HG03103 (cell line): ENCODE measurements at regions not wholly inside any gene's neighbourhood (a gene's known extent, or its start where the extent isn't known, plus 50 kb on each side); places are given as distances from the start of the nearest gene placed in this dataset.
"Not testable (repeated sequence)": the region's sequence is repeated elsewhere in the genome, so short reads cannot be mapped to it uniquely, and the experiment has no call there.

Experiments used
- ATAC-seq: cut with Tn5 transposase; IDR thresholded peaks from one replicate; pipeline ENCODE4 v1.9.1; 2021; ENCODE audit warnings: low read depth; ENCODE audit not compliant: unreplicated experiment

GRCh38 chr1:119251751-119252150 lies 111.3 kb upstream of the WARS2 start:
- ATAC-seq: no peak

- ATAC-seq: no peak
These were observed 112.9 kb upstream of the WARS2 start for GRCh38 chr1:119253366-119253765.

GRCh38 chr1:119254067-119254720 lies 113.7 kb upstream of the WARS2 start:
- ATAC-seq: no peak

- ATAC-seq: not testable (repeated sequence)
These were observed 112.5 kb upstream of the HAO2 start for GRCh38 chr1:119256089-119256488.

GRCh38 chr1:119260506-119260905 lies 108.1 kb upstream of the HAO2 start:
- no peak for ATAC-seq

- peak; percentile 87 for ATAC-seq
These were observed 102.2 kb upstream of the HAO2 start for GRCh38 chr1:119266386-119266785.

- no peak for ATAC-seq
These were observed 101.7 kb upstream of the HAO2 start for GRCh38 chr1:119266858-119267257.

- ATAC-seq: not testable (repeated sequence)
These were observed 101.3 kb upstream of the HAO2 start for GRCh38 chr1:119267288-119267687.

- no peak for ATAC-seq
These were observed 99.7 kb upstream of the HAO2 start for GRCh38 chr1:119268879-119269278.

GRCh38 chr1:119275145-119276134 lies 93.1 kb upstream of the HAO2 start:
- ATAC-seq: no peak

GRCh38 chr1:119276558-119276957 lies 92.0 kb upstream of the HAO2 start:
- no peak for ATAC-seq

- no peak for ATAC-seq
These were observed 88.9 kb upstream of the HAO2 start for GRCh38 chr1:119279456-119280381.

- ATAC-seq: no peak
These were observed 83.1 kb upstream of the HAO2 start for GRCh38 chr1:119285482-119285881.

GRCh38 chr1:119286587-119287181 lies 81.9 kb upstream of the HAO2 start:
- peak; percentile 68 for ATAC-seq

- no peak for ATAC-seq
These were observed 79.8 kb upstream of the HAO2 start for GRCh38 chr1:119288751-119289150.

GRCh38 chr1:119290297-119290696 lies 78.3 kb upstream of the HAO2 start:
- ATAC-seq: no peak

GRCh38 chr1:119291611-119292206 lies 76.9 kb upstream of the HAO2 start:
- ATAC-seq: no peak

- no peak for ATAC-seq
These were observed 74.8 kb upstream of the HAO2 start for GRCh38 chr1:119293797-119294196.

- no peak for ATAC-seq
These were observed 74.4 kb upstream of the HAO2 start for GRCh38 chr1:119294199-119294598.

GRCh38 chr1:119294722-119295121 lies 73.9 kb upstream of the HAO2 start:
- ATAC-seq: no peak
